ENCODE measurements at regions not wholly inside any gene's neighbourhood (a gene's known extent, or its start where the extent isn't known, plus 50 kb on each side); places are given as distances from the start of the nearest gene placed in this dataset.
A peak's percentile ranks its signal among the peaks of the same experiment; 100 is the strongest.

GRCh38 chr20:62563561-62563960, 78.7 kb upstream of the SLCO4A1 start:
- no peak for DNase-seq

- DNase-seq = no peak
Observed at GRCh38 chr20:62564456-62565245, 77.7 kb upstream of the SLCO4A1 start.

- no peak for DNase-seq
Observed at GRCh38 chr20:62566266-62566665, 76.0 kb upstream of the SLCO4A1 start.

- no peak for DNase-seq
Observed at GRCh38 chr20:62566771-62567170, 75.5 kb upstream of the SLCO4A1 start.

GRCh38 chr20:62567246-62568044, 74.9 kb upstream of the SLCO4A1 start:
- DNase-seq = no peak

GRCh38 chr20:62568045-62568389, 74.3 kb upstream of the SLCO4A1 start:
- DNase-seq = no peak

- no peak for DNase-seq
Observed at GRCh38 chr20:62569615-62570014, 72.7 kb upstream of the SLCO4A1 start.

GRCh38 chr20:62570403-62570802, 71.9 kb upstream of the SLCO4A1 start:
- no peak for DNase-seq

- DNase-seq = no peak
Observed at GRCh38 chr20:62570897-62571668, 71.2 kb upstream of the SLCO4A1 start.

- DNase-seq = peak in 1 of 5 experiments; percentile 19
Observed at GRCh38 chr20:62571669-62572344, 70.5 kb upstream of the SLCO4A1 start.

- DNase-seq = no peak
Observed at GRCh38 chr20:62572980-62573379, 69.3 kb upstream of the SLCO4A1 start.

- DNase-seq = no peak
Observed at GRCh38 chr20:62573817-62574216, 68.5 kb upstream of the SLCO4A1 start.

GRCh38 chr20:62574230-62574993, 67.9 kb upstream of the SLCO4A1 start:
- DNase-seq = no peak

GRCh38 chr20:62575976-62576722, 66.2 kb upstream of the SLCO4A1 start:
- no peak for DNase-seq

- DNase-seq = no peak
Observed at GRCh38 chr20:62576815-62577489, 65.4 kb upstream of the SLCO4A1 start.

GRCh38 chr20:62577490-62577836, 64.8 kb upstream of the SLCO4A1 start:
- DNase-seq = no peak

- DNase-seq = no peak
Observed at GRCh38 chr20:62578294-62578897, 63.9 kb upstream of the SLCO4A1 start.

- no peak for DNase-seq
Observed at GRCh38 chr20:62580052-62580451, 62.3 kb upstream of the SLCO4A1 start.

- no peak for DNase-seq
Observed at GRCh38 chr20:62580733-62581132, 61.6 kb upstream of the SLCO4A1 start.

GRCh38 chr20:62581308-62581707, 61.0 kb upstream of the SLCO4A1 start:
- DNase-seq = no peak
